Smooth muscle cell (in vitro differentiated cells): ENCODE measurements at regions not wholly inside any gene's neighbourhood (a gene's known extent, or its start where the extent isn't known, plus 50 kb on each side); places are given as distances from the start of the nearest gene placed in this dataset.

Source experiments
- DNase-seq: peaks from one replicate; lab custom pipeline; 2025; ENCODE audit not compliant: unreplicated experiment; lab: John Stamatoyannopoulos, UW
- H2AFZ ChIP-seq: fragments of 200-600 bp; sonication (generic); 2 replicates; pipeline ENCODE4 v1.6.0; 2016; ENCODE audit warnings: antibody characterized with exemption, low read depth, mild to moderate bottlenecking
- H3F3A ChIP-seq: fragments of 200-600 bp; sonication (generic); 2 replicates; pipeline ENCODE4 v1.6.0; 2017; ENCODE audit warnings: antibody characterized with exemption, low read depth
- H3K27ac ChIP-seq: fragments of 200-600 bp; sonication (generic); 2 replicates; pipeline ENCODE4 v1.5.1; 2016; ENCODE audit warnings: low read depth, mild to moderate bottlenecking
- H3K27me3 ChIP-seq: fragments of 200-600 bp; sonication (generic); 2 replicates; pipeline ENCODE4 v1.6.1; 2016; ENCODE audit warnings: low read depth, mild to moderate bottlenecking
- H3K36me3 ChIP-seq: fragments of 200-600 bp; sonication (generic); 2 replicates; pipeline ENCODE4 v1.5.1; 2016; ENCODE audit warnings: low read depth
- H3K4me1 ChIP-seq: fragments of 200-600 bp; sonication (generic); 2 replicates; pipeline ENCODE4 v1.5.1; 2016; ENCODE audit warnings: low read depth
- H3K4me2 ChIP-seq: fragments of 200-600 bp; sonication (generic); 2 replicates; pipeline ENCODE4 v1.6.0; 2016; ENCODE audit warnings: mild to moderate bottlenecking
- H3K4me3 ChIP-seq: fragments of 200-600 bp; sonication (generic); 2 replicates; pipeline ENCODE4 v1.5.1; 2016; ENCODE audit warnings: mild to moderate bottlenecking
- H3K79me2 ChIP-seq: fragments of 200-600 bp; sonication (generic); 2 replicates; pipeline ENCODE4 v1.6.0; 2016; ENCODE audit warnings: low read depth, mild to moderate bottlenecking
- H3K9ac ChIP-seq: fragments of 200-600 bp; sonication (generic); 2 replicates; pipeline ENCODE4 v1.6.0; 2016; ENCODE audit warnings: low read depth
- H3K9me3 ChIP-seq: fragments of 200-600 bp; sonication (generic); replicated peaks from 2 replicates; pipeline ENCODE4 v1.5.1; 2016; ENCODE audit warnings: low read depth
- H4K20me1 ChIP-seq: fragments of 200-600 bp; sonication (generic); 2 replicates; pipeline ENCODE4 v1.6.0; 2016; ENCODE audit warnings: low read depth
- WGBS: methylation state at CpG from one replicate; pipeline ENCODE4 v1.1.7; 2016; ENCODE audit warnings: low lambda C conversion rate; 5-methylcytosine and 5-hydroxymethylcytosine counted together
- TF ChIP-seq, protein P1 (sequence below): fragments of 200-600 bp; sonication (generic); IDR thresholded peaks from 2 replicates; pipeline ENCODE4 v1.5.1; 2017; ENCODE audit warnings: borderline replicate concordance, mild to moderate bottlenecking, antibody characterized with exemption; ENCODE audit not compliant: insufficient read depth, poor library complexity, severe bottlenecking

DNA sequence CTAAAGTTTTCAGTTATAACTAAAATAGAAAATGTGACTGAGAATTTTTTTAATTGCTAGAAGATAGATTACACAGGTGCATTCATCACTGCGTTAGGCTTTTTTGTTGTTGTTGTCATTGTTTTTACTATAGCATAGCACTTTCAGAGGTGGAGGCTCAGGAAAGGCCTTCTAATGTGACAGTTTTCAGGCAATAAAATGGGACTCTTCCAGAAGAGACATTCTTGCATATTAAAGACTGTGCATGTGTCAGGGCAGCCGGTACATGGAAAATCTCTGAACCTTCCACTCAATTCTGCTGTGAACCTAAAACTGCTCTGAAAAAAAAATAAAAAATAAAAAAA, 175.2 kb downstream of the METTL4 start:
- no peak overlapping the region for H2AFZ ChIP-seq
- 93% methylated on average over 2 of the region's 2 CpGs for WGBS
- TF ChIP-seq, protein P1, sequence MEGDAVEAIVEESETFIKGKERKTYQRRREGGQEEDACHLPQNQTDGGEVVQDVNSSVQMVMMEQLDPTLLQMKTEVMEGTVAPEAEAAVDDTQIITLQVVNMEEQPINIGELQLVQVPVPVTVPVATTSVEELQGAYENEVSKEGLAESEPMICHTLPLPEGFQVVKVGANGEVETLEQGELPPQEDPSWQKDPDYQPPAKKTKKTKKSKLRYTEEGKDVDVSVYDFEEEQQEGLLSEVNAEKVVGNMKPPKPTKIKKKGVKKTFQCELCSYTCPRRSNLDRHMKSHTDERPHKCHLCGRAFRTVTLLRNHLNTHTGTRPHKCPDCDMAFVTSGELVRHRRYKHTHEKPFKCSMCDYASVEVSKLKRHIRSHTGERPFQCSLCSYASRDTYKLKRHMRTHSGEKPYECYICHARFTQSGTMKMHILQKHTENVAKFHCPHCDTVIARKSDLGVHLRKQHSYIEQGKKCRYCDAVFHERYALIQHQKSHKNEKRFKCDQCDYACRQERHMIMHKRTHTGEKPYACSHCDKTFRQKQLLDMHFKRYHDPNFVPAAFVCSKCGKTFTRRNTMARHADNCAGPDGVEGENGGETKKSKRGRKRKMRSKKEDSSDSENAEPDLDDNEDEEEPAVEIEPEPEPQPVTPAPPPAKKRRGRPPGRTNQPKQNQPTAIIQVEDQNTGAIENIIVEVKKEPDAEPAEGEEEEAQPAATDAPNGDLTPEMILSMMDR = no peak

DNA sequence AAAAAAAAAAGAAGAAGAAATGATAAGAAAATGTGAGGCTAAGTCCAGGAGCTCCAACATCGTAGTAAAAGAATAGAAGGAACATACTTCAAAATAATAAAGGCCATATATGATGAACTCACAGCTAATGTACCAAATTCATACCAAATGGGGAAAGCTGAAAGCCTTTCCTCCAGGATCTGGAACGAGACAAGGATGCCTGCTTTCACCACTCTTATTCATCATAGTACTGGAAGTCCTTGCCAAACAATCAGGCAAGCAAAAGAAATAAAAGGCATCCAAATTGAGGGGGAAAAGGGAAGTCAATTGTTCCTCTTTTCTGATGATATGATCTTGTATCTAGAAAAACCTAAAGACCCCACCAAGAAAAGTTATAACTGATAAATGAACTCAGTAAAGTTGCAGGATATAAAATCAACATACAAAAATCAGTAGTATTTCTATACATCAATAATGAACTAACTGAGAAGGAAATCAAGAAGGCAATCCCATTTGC, 170.6 kb downstream of the METTL4 start:
- Histone ChIP-seq H3K27me3 (no peaks in the 10 kb centered on the region), H3K79me2 (no peaks in the 10 kb centered on the region), H3K4me3 (no peak overlapping the region), H3K9me3 (peaks cover 7% of the 10 kb centered on the region), H4K20me1 (no peaks in the 10 kb centered on the region), H2AFZ (no peak overlapping the region), H3K36me3 (no peaks in the 10 kb centered on the region), H3K27ac (no peak overlapping the region), H3K9ac (no peak overlapping the region), H3K4me2 (no peak overlapping the region), H3F3A (no peaks in the 10 kb centered on the region), H3K4me1 (no peaks in the 10 kb centered on the region)
- TF ChIP-seq, protein P1 = no peak
- no peak for DNase-seq
- WGBS = 88% methylated on average over 2 of the region's 2 CpGs

More for the DNA sequence above, 175.2 kb downstream of the METTL4 start:
- no peaks in the 10 kb centered on the region for H3F3A ChIP-seq
- no peaks in the 10 kb centered on the region for H3K27me3 ChIP-seq
- no peak overlapping the region for H3K9ac ChIP-seq
- H3K79me2 ChIP-seq = no peaks in the 10 kb centered on the region
- H3K36me3 ChIP-seq = no peaks in the 10 kb centered on the region
- no peaks in the 10 kb centered on the region for H4K20me1 ChIP-seq
- H3K27ac ChIP-seq = no peak overlapping the region
- H3K9me3 ChIP-seq = peaks cover 2% of the 10 kb centered on the region
- H3K4me2 ChIP-seq = no peak overlapping the region
- no peaks in the 10 kb centered on the region for H3K4me1 ChIP-seq
- DNase-seq = no peak
- no peak overlapping the region for H3K4me3 ChIP-seq

DNA sequence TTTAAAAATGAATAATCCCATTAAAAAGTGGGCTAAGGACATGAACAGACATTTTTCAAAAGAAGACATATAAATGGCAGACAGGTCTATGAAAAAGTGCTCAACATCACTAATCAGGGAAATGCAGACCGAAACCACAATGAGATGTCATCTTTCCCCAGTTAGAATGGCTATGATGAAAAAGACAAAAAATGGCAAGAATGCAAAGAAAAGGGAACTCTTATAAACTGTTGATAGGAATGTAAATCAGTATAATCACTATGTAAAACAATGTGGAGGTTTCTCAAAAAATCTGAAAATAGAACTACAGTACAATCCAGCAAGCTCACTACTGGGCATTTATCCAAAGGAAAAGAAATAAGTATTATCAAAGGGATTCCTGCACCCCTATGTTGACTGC, 169.2 kb downstream of the METTL4 start:
- H3K4me2 ChIP-seq = no peak overlapping the region
- DNase-seq = no peak

DNA sequence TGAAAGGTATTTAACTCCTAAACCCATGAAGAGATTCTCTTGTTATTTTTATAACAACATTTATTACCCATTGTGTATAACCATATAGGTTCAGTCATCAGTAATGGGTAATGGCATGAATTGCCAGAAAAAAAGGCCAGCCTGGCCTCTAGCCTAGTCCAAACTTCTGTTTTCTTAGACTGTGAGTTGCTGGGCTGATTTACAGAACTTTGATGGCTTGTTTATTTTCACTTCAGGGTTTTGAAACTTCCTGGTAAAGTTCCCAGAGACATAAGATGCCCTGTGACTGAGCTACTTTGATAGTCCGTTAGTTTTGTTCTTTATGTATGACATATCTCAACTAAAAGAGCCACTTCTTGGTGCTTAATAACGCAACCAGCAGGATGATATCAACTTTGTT, 164.8 kb downstream of the METTL4 start:
- Histone ChIP-seq H3K4me2 (no peak overlapping the region), H3K27ac (no peak overlapping the region)
- DNase-seq = no peak

More for the DNA sequence above, 169.2 kb downstream of the METTL4 start:
- WGBS = 81% methylated on average over 1 of the region's 1 CpG
- Histone ChIP-seq H3K9me3 (peaks cover 7% of the 10 kb centered on the region), H3F3A (no peaks in the 10 kb centered on the region), H3K4me1 (no peaks in the 10 kb centered on the region), H3K27me3 (no peaks in the 10 kb centered on the region), H3K36me3 (no peaks in the 10 kb centered on the region), H3K79me2 (no peaks in the 10 kb centered on the region), H3K4me3 (no peak overlapping the region), H2AFZ (no peak overlapping the region), H3K27ac (no peak overlapping the region), H3K9ac (no peak overlapping the region), H4K20me1 (no peaks in the 10 kb centered on the region)
- TF ChIP-seq, protein P1 = no peak

More for the DNA sequence above, 164.8 kb downstream of the METTL4 start:
- Histone ChIP-seq H3K36me3 (no peaks in the 10 kb centered on the region), H3K9me3 (peaks cover under 1% of the 10 kb centered on the region), H4K20me1 (no peaks in the 10 kb centered on the region), H3K4me3 (no peak overlapping the region), H2AFZ (no peak overlapping the region), H3F3A (no peaks in the 10 kb centered on the region), H3K27me3 (no peaks in the 10 kb centered on the region), H3K9ac (no peak overlapping the region), H3K79me2 (no peaks in the 10 kb centered on the region), H3K4me1 (peaks cover 11% of the 10 kb centered on the region)
- 67% methylated on average over 2 of the region's 2 CpGs for WGBS
- TF ChIP-seq, protein P1 = no peak
